HepG2 (cell line): ENCODE measurements at regions not wholly inside any gene's neighbourhood (a gene's known extent, or its start where the extent isn't known, plus 50 kb on each side); places are given as distances from the start of the nearest gene placed in this dataset.

Experiments used
- ASH2L ChIP-seq: fragments of 300-600, 200-600 bp; sonication (generic); IDR thresholded peaks from 2 replicates; pipeline ENCODE4 v1.7.0; 2017; ENCODE audit warnings: low read depth, mild to moderate bottlenecking, moderate library complexity, mixed read lengths, low read length; ENCODE audit not compliant: insufficient read length
- BRCA1 ChIP-seq: sonication (generic); formaldehyde crosslinking; IDR thresholded peaks from 2 replicates; pipeline ENCODE4 v1.4.0; 2020; ENCODE audit warnings: missing genetic modification reagents
- GATAD2A ChIP-seq: IDR thresholded peaks from 2 replicates; pipeline ENCODE4 v1.6.1; 2016
- HNRNPH1 ChIP-seq: fragments of 200-400 bp; formaldehyde crosslinking; optimal IDR thresholded peaks from 2 replicates; pipeline ENCODE3; 2017; ENCODE audit warnings: mild to moderate bottlenecking, low read depth, low read length
- HOXA5 ChIP-seq: sonication (generic); formaldehyde crosslinking; IDR thresholded peaks from 2 replicates; pipeline ENCODE4 v1.4.0; 2020; ENCODE audit warnings: missing genetic modification reagents
- ISL2 ChIP-seq: sonication (generic); formaldehyde crosslinking; IDR thresholded peaks from 2 replicates; pipeline ENCODE4 v1.5.0; 2020; ENCODE audit warnings: missing genetic modification reagents
- KAT7 ChIP-seq: IDR thresholded peaks from 2 replicates; pipeline ENCODE4 v1.6.1; 2018; ENCODE audit warnings: borderline replicate concordance, missing compliant biosample characterization
- KLF13 ChIP-seq: sonication (generic); formaldehyde crosslinking; IDR thresholded peaks from 2 replicates; pipeline ENCODE4 v1.4.0; 2020; ENCODE audit warnings: mild to moderate bottlenecking, missing genetic modification reagents
- KLF16 ChIP-seq, 2 experiments: sonication (generic) in 1 of 2; formaldehyde crosslinking in 1 of 2; IDR thresholded peaks; 2 replicates each; pipeline versions ENCODE4 v1.6.1 to v1.8.0; 2016 to 2023; ENCODE audit warnings: missing genetic modification reagents in 2 of 2, missing compliant biosample characterization in 1 of 2
- LCORL ChIP-seq, 2 experiments: fragments of 450-650 bp in 1 of 2; sonication (generic) in 1 of 2; formaldehyde crosslinking in 1 of 2; IDR thresholded peaks; 2 replicates each; pipeline versions ENCODE4 v1.5.0 to v1.6.1; 2017 to 2020; ENCODE audit warnings: antibody characterized with exemption in 1 of 2, missing genetic modification reagents in 1 of 2
- NFE2L1 ChIP-seq: sonication (generic); formaldehyde crosslinking; IDR thresholded peaks from 2 replicates; pipeline ENCODE4 v1.4.0; 2020; ENCODE audit warnings: missing genetic modification reagents, mild to moderate bottlenecking, borderline replicate concordance
- PAWR ChIP-seq: sonication (generic); formaldehyde crosslinking; IDR thresholded peaks from 2 replicates; pipeline ENCODE4 v1.4.0; 2020; ENCODE audit warnings: missing genetic modification reagents, mild to moderate bottlenecking, borderline replicate concordance
- PHB2 ChIP-seq: fragments of 450-650 bp; IDR thresholded peaks from 2 replicates; pipeline ENCODE4 v1.6.1; 2018; ENCODE audit not compliant: partially characterized antibody
- RAD21 ChIP-seq: fragments of 450-650 bp; formaldehyde crosslinking; IDR thresholded peaks from 2 replicates; pipeline ENCODE4 v1.5.0; 2020; ENCODE audit warnings: mild to moderate bottlenecking
- SMARCE1 ChIP-seq: fragments of 450-650 bp; IDR thresholded peaks from 2 replicates; pipeline ENCODE4 v1.6.1; 2017; ENCODE audit warnings: borderline replicate concordance
- ZBTB3 ChIP-seq: sonication (generic); formaldehyde crosslinking; IDR thresholded peaks from 2 replicates; pipeline ENCODE4 v1.4.0; 2020; ENCODE audit warnings: low read depth, mild to moderate bottlenecking, moderate library complexity, missing genetic modification reagents, borderline replicate concordance
- ZNF431 ChIP-seq: sonication (generic); formaldehyde crosslinking; IDR thresholded peaks from 2 replicates; pipeline ENCODE4 v1.9.0; 2022; ENCODE audit warnings: missing genetic modification reagents, low read depth, mild to moderate bottlenecking, borderline replicate concordance
- ZNF547 ChIP-seq: sonication (generic); formaldehyde crosslinking; IDR thresholded peaks from 2 replicates; pipeline ENCODE4 v1.5.1; 2020; ENCODE audit warnings: mild to moderate bottlenecking, missing genetic modification reagents
- ZNF598 ChIP-seq: sonication (generic); formaldehyde crosslinking; IDR thresholded peaks from 2 replicates; pipeline ENCODE4 v1.5.1; 2020; ENCODE audit warnings: mild to moderate bottlenecking, missing genetic modification reagents, borderline replicate concordance
- ZNF644 ChIP-seq: IDR thresholded peaks from 2 replicates; pipeline ENCODE4 v1.6.1; 2016; ENCODE audit warnings: low read depth
- ZNF781 ChIP-seq: sonication (generic); formaldehyde crosslinking; IDR thresholded peaks from 2 replicates; pipeline ENCODE4 v1.5.1; 2020; ENCODE audit warnings: borderline replicate concordance, mild to moderate bottlenecking, missing genetic modification reagents; ENCODE audit errors: not compliant biosample characterization
- ZSCAN21 ChIP-seq: sonication (generic); formaldehyde crosslinking; IDR thresholded peaks from 2 replicates; pipeline ENCODE4 v1.8.0; 2022; ENCODE audit warnings: mild to moderate bottlenecking, missing genetic modification reagents, moderate library complexity, borderline replicate concordance
- TF ChIP-seq, protein P1 (sequence below): IDR thresholded peaks from 2 replicates; pipeline ENCODE4 v1.6.1; 2016; ENCODE audit warnings: mild to moderate bottlenecking, missing biosample characterization, missing genetic modification reagents
- TF ChIP-seq, protein P2 (sequence below): IDR thresholded peaks from 2 replicates; pipeline ENCODE4 v1.4.0; 2020; ENCODE audit warnings: mild to moderate bottlenecking, missing genetic modification reagents
- TF ChIP-seq, protein P3 (sequence below): sonication (generic); formaldehyde crosslinking; IDR thresholded peaks from 2 replicates; pipeline ENCODE4 v1.8.1; 2023; ENCODE audit warnings: missing genetic modification reagents, inconsistent platforms, borderline replicate concordance

GRCh38 chr6:111997078-111997852 lies 56.6 kb upstream of the CCN6 start (continued):
- TF ChIP-seq ZNF547 (CRISPR knock-in tag) = no peak
- TF ChIP-seq ZSCAN21 = no peak
- TF ChIP-seq RAD21 (CRISPR knock-in tag) = peak; percentile 91
- TF ChIP-seq ISL2 (CRISPR knock-in tag) = no peak
- TF ChIP-seq ZBTB3 (CRISPR knock-in tag) = no peak
- TF ChIP-seq ZNF644 (CRISPR knock-in tag) = no peak
- TF ChIP-seq, protein P1, sequence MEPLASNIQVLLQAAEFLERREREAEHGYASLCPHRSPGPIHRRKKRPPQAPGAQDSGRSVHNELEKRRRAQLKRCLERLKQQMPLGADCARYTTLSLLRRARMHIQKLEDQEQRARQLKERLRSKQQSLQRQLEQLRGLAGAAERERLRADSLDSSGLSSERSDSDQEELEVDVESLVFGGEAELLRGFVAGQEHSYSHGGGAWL = no peak
- TF ChIP-seq, protein P2, sequence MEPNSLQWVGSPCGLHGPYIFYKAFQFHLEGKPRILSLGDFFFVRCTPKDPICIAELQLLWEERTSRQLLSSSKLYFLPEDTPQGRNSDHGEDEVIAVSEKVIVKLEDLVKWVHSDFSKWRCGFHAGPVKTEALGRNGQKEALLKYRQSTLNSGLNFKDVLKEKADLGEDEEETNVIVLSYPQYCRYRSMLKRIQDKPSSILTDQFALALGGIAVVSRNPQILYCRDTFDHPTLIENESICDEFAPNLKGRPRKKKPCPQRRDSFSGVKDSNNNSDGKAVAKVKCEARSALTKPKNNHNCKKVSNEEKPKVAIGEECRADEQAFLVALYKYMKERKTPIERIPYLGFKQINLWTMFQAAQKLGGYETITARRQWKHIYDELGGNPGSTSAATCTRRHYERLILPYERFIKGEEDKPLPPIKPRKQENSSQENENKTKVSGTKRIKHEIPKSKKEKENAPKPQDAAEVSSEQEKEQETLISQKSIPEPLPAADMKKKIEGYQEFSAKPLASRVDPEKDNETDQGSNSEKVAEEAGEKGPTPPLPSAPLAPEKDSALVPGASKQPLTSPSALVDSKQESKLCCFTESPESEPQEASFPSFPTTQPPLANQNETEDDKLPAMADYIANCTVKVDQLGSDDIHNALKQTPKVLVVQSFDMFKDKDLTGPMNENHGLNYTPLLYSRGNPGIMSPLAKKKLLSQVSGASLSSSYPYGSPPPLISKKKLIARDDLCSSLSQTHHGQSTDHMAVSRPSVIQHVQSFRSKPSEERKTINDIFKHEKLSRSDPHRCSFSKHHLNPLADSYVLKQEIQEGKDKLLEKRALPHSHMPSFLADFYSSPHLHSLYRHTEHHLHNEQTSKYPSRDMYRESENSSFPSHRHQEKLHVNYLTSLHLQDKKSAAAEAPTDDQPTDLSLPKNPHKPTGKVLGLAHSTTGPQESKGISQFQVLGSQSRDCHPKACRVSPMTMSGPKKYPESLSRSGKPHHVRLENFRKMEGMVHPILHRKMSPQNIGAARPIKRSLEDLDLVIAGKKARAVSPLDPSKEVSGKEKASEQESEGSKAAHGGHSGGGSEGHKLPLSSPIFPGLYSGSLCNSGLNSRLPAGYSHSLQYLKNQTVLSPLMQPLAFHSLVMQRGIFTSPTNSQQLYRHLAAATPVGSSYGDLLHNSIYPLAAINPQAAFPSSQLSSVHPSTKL (CRISPR knock-in tag) = peak; percentile 56; the same call in 1 of the 2 replicates
- no peak for TF ChIP-seq SMARCE1
- TF ChIP-seq PAWR = no peak
- no peak for TF ChIP-seq KAT7 (CRISPR knock-in tag)
- no peak for TF ChIP-seq ZNF431
- TF ChIP-seq HNRNPH1 = no peak
- no peak for TF ChIP-seq PHB2
- 0 out of 4 replicates have a peak, but pooled peaks of 1 of the 2 experiments have one; percentile 33 for TF ChIP-seq KLF16 (CRISPR knock-in tag; IDR thresholded peaks at IDR 0.05)
- TF ChIP-seq, protein P3, sequence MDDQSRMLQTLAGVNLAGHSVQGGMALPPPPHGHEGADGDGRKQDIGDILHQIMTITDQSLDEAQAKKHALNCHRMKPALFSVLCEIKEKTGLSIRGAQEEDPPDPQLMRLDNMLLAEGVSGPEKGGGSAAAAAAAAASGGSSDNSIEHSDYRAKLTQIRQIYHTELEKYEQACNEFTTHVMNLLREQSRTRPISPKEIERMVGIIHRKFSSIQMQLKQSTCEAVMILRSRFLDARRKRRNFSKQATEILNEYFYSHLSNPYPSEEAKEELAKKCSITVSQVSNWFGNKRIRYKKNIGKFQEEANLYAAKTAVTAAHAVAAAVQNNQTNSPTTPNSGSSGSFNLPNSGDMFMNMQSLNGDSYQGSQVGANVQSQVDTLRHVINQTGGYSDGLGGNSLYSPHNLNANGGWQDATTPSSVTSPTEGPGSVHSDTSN (CRISPR knock-in tag) = no peak
- 0 out of 2 replicates have a peak, but pooled peaks have one; percentile 23 for TF ChIP-seq ZNF598 (CRISPR knock-in tag)
- TF ChIP-seq LCORL (IDR thresholded peaks at IDR 0.05) = no peak
- TF ChIP-seq LCORL (CRISPR knock-in tag; IDR thresholded peaks at IDR 0.05) = no peak
- TF ChIP-seq ASH2L = no peak
- TF ChIP-seq HOXA5 (CRISPR knock-in tag) = no peak
- no peak for TF ChIP-seq KLF13
- no peak for TF ChIP-seq NFE2L1 (CRISPR knock-in tag)
- no peak for TF ChIP-seq BRCA1 (CRISPR knock-in tag)
- no peak; the same call in 1 of the 2 replicates for TF ChIP-seq GATAD2A (CRISPR knock-in tag)
- no peak for TF ChIP-seq ZNF781 (CRISPR knock-in tag)
